ENCODE measurements at regions not wholly inside any gene's neighbourhood (a gene's known extent, or its start where the extent isn't known, plus 50 kb on each side); places are given as distances from the start of the nearest gene placed in this dataset.
A peak's percentile ranks its signal among the peaks of the same experiment; 100 is the strongest.

- DNase-seq (ENCODE audit: low spot score), result peak; percentile 71
Measured at GRCh38 chr6:26216359-26216885, 129.2 kb downstream of the HFE start.

- no peak for DNase-seq (ENCODE audit: low spot score)
Measured at GRCh38 chr6:26216886-26217713, 129.9 kb downstream of the HFE start.

GRCh38 chr6:26217714-26218075, 130.5 kb downstream of the HFE start:
- no peak for DNase-seq (ENCODE audit: low spot score)

- no peak for DNase-seq (ENCODE audit: low spot score)
Measured at GRCh38 chr6:26218824-26219223, 131.6 kb downstream of the HFE start.

- no peak for DNase-seq (ENCODE audit: low spot score)
Measured at GRCh38 chr6:26220145-26220970, 133.1 kb downstream of the HFE start.

- no peak for DNase-seq (ENCODE audit: low spot score)
Measured at GRCh38 chr6:26221186-26221585, 134.0 kb downstream of the HFE start.

GRCh38 chr6:26222571-26222970, 135.3 kb downstream of the HFE start:
- no peak for DNase-seq (ENCODE audit: low spot score)

GRCh38 chr6:26223228-26223627, 136.0 kb downstream of the HFE start:
- DNase-seq (ENCODE audit: low spot score), result no peak

- DNase-seq (ENCODE audit: low spot score), result peak; percentile 74
Measured at GRCh38 chr6:26223650-26224546, 136.7 kb downstream of the HFE start.

- DNase-seq (ENCODE audit: low spot score), result no peak
Measured at GRCh38 chr6:26224547-26224912, 137.3 kb downstream of the HFE start.

- no peak for DNase-seq (ENCODE audit: low spot score)
Measured at GRCh38 chr6:26224940-26225847, 138.0 kb downstream of the HFE start.

GRCh38 chr6:26225848-26226578, 138.8 kb downstream of the HFE start:
- no peak for DNase-seq (ENCODE audit: low spot score)

- DNase-seq (ENCODE audit: low spot score), result no peak
Measured at GRCh38 chr6:26226579-26226967, 138.4 kb upstream of the BTN3A2 start.

- no peak for DNase-seq (ENCODE audit: low spot score)
Measured at GRCh38 chr6:26230351-26230750, 134.6 kb upstream of the BTN3A2 start.

- no peak for DNase-seq (ENCODE audit: low spot score)
Measured at GRCh38 chr6:26231006-26231587, 133.9 kb upstream of the BTN3A2 start.

- DNase-seq (ENCODE audit: low spot score), result no peak
Measured at GRCh38 chr6:26232306-26232939, 132.6 kb upstream of the BTN3A2 start.

- no peak for DNase-seq (ENCODE audit: low spot score)
Measured at GRCh38 chr6:26232940-26233648, 131.9 kb upstream of the BTN3A2 start.

GRCh38 chr6:26233649-26234420, 131.2 kb upstream of the BTN3A2 start:
- no peak for DNase-seq (ENCODE audit: low spot score)

Data from HuH-7 (cell line).